ENCODE measurements at regions not wholly inside any gene's neighbourhood (a gene's known extent, or its start where the extent isn't known, plus 50 kb on each side); places are given as distances from the start of the nearest gene placed in this dataset.

- Mint-ChIP-seq H3K36me3 (ENCODE audit: low read depth, unreplicated experiment) (no peaks in the 10 kb centered on the region), H3K27me3 (ENCODE audit: unreplicated experiment) (peaks cover 7% of the 10 kb centered on the region), H3K4me3 (ENCODE audit: unreplicated experiment) (no peak overlapping the region), H3K9me3 (ENCODE audit: unreplicated experiment) (no peaks in the 10 kb centered on the region), H3K27ac (ENCODE audit: unreplicated experiment) (no peak overlapping the region), H3K4me1 (ENCODE audit: unreplicated experiment) (no peaks in the 10 kb centered on the region)
- no peak for TF ChIP-seq CTCF (IDR thresholded peaks at IDR 0.05; ENCODE audit: unreplicated experiment)
- DNase-seq (ENCODE audit: low spot score), result no peak
Observed at GRCh38 chr2:136495636-136496035, 269.7 kb upstream of the THSD7B start.

- no peak for TF ChIP-seq CTCF (IDR thresholded peaks at IDR 0.05; ENCODE audit: unreplicated experiment)
- no peak for DNase-seq (ENCODE audit: low spot score)
- peaks cover 7% of the 10 kb centered on the region for H3K27me3 Mint-ChIP-seq (ENCODE audit: unreplicated experiment)
- no peaks in the 10 kb centered on the region for H3K36me3 Mint-ChIP-seq (ENCODE audit: low read depth, unreplicated experiment)
- H3K9me3 Mint-ChIP-seq (ENCODE audit: unreplicated experiment), result no peaks in the 10 kb centered on the region
- no peaks in the 10 kb centered on the region for H3K4me1 Mint-ChIP-seq (ENCODE audit: unreplicated experiment)
- H3K4me3 Mint-ChIP-seq (ENCODE audit: unreplicated experiment), result no peak overlapping the region
- no peak overlapping the region for H3K27ac Mint-ChIP-seq (ENCODE audit: unreplicated experiment)
Observed at GRCh38 chr2:136492901-136493300, 272.4 kb upstream of the THSD7B start.

GRCh38 chr2:136490100-136490499 is 275.2 kb upstream of the THSD7B start:
- H3K9me3 Mint-ChIP-seq (ENCODE audit: unreplicated experiment), result no peaks in the 10 kb centered on the region
- peaks cover 3% of the 10 kb centered on the region for H3K27me3 Mint-ChIP-seq (ENCODE audit: unreplicated experiment)
- H3K4me1 Mint-ChIP-seq (ENCODE audit: unreplicated experiment), result no peaks in the 10 kb centered on the region
- H3K27ac Mint-ChIP-seq (ENCODE audit: unreplicated experiment), result no peak overlapping the region
- H3K4me3 Mint-ChIP-seq (ENCODE audit: unreplicated experiment), result no peak overlapping the region
- no peak for TF ChIP-seq CTCF (IDR thresholded peaks at IDR 0.05; ENCODE audit: unreplicated experiment)
- no peaks in the 10 kb centered on the region for H3K36me3 Mint-ChIP-seq (ENCODE audit: low read depth, unreplicated experiment)
- DNase-seq (ENCODE audit: low spot score), result no peak

GRCh38 chr2:136487421-136487820 is 277.9 kb upstream of the THSD7B start:
- Mint-ChIP-seq H3K27ac (ENCODE audit: unreplicated experiment) (no peak overlapping the region), H3K27me3 (ENCODE audit: unreplicated experiment) (peaks cover 2% of the 10 kb centered on the region), H3K4me1 (ENCODE audit: unreplicated experiment) (no peaks in the 10 kb centered on the region), H3K9me3 (ENCODE audit: unreplicated experiment) (no peaks in the 10 kb centered on the region), H3K36me3 (ENCODE audit: low read depth, unreplicated experiment) (no peaks in the 10 kb centered on the region), H3K4me3 (ENCODE audit: unreplicated experiment) (no peak overlapping the region)
- no peak for TF ChIP-seq CTCF (IDR thresholded peaks at IDR 0.05; ENCODE audit: unreplicated experiment)
- DNase-seq (ENCODE audit: low spot score), result no peak

GRCh38 chr2:136486115-136486514 is 279.2 kb upstream of the THSD7B start:
- Mint-ChIP-seq H3K9me3 (ENCODE audit: unreplicated experiment) (no peaks in the 10 kb centered on the region), H3K27me3 (ENCODE audit: unreplicated experiment) (peaks cover 2% of the 10 kb centered on the region), H3K4me1 (ENCODE audit: unreplicated experiment) (no peaks in the 10 kb centered on the region), H3K27ac (ENCODE audit: unreplicated experiment) (no peak overlapping the region), H3K4me3 (ENCODE audit: unreplicated experiment) (no peak overlapping the region), H3K36me3 (ENCODE audit: low read depth, unreplicated experiment) (no peaks in the 10 kb centered on the region)
- no peak for DNase-seq (ENCODE audit: low spot score)
- no peak for TF ChIP-seq CTCF (IDR thresholded peaks at IDR 0.05; ENCODE audit: unreplicated experiment)

All from endothelial cell (in vitro differentiated cells).